NCI-H187 treated with DMSO at 0.1 percent for 48 hours (cell line): ENCODE measurements at regions not wholly inside any gene's neighbourhood (a gene's known extent, or its start where the extent isn't known, plus 50 kb on each side); places are given as distances from the start of the nearest gene placed in this dataset.

ENCODE experiments used
- DNase-seq: peaks from one replicate; lab custom pipeline; 2025; lab: John Stamatoyannopoulos, UW

DNA sequence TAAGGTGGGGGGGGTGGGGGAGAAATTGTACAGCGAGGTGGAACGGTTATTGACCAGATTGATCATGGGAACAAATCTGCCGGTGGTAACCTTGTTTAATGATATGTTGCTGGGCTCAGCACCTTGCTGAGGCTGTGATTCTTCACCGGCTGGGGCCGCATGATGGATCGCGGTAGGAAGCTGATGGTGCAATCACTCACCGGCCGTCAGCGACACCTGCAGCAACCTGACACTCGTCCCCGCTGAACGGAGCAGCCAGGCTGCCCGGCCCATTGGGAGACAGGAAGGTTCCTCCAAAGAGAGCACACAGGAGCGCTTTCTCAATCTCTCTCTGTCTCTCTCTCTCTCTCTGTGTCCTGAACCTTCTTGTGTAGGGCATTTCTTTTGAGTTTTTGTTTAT is 128.5 kb upstream of the RRP15 start:
- DNase-seq, result no peak

DNA sequence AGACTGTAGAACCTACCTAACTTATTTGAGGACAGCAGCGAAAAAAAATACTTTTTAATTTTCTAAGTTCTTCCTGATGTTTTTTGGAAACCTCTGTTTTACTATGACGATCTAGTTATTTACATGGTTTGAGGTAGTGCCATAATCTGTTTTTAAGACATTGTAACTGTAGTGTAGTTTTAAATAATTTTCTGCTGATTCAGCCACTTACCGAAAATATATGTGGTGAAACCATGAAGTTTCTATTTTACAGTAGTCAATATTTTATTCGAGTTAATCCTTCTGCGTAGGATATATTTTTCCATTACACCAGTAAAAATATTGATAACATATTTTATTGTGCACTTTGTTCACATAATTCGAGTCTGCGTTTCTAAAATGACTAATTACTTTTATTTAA is 121.7 kb upstream of the RRP15 start:
- no peak for DNase-seq

DNA sequence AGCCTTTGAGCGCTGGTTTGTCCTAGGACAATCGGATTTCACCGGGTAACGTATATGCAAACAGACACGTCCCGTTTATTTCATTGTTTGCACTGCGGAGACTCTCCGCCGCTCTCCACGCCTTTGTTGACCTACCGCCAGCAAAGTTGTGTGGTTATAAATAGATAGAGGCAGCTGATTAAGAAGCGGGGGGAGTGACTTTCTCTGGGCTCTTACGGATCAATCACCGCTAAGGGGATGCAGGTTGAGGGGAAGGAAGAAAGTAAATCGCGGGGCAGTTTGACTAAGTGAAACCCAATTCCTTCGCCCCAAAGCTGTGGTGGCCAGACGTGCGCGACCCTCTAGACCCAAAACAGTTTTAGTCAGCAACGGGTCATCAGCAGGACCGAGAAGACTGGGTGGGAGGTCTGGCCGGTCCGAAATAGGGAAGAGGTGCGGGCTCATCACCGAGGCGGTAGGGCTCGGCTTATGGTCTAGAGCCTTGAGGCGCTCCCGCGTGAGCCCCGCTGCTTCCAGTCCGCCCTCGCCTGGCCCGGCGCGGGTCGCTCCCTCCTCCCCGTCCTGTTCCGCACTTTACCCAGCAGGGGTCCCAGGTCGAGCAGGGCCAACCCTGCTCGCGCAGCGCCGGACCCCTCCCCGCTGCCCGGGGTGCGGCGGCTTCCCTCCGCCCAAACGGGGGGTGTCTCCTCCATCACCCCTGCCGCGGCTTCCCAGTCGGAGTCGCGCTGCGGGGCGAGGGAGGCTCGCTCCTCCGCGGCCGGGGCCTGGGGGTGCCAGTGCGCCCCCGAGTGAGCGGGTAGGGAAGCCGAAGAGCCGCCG is 120.8 kb upstream of the RRP15 start:
- DNase-seq, result no peak

DNA sequence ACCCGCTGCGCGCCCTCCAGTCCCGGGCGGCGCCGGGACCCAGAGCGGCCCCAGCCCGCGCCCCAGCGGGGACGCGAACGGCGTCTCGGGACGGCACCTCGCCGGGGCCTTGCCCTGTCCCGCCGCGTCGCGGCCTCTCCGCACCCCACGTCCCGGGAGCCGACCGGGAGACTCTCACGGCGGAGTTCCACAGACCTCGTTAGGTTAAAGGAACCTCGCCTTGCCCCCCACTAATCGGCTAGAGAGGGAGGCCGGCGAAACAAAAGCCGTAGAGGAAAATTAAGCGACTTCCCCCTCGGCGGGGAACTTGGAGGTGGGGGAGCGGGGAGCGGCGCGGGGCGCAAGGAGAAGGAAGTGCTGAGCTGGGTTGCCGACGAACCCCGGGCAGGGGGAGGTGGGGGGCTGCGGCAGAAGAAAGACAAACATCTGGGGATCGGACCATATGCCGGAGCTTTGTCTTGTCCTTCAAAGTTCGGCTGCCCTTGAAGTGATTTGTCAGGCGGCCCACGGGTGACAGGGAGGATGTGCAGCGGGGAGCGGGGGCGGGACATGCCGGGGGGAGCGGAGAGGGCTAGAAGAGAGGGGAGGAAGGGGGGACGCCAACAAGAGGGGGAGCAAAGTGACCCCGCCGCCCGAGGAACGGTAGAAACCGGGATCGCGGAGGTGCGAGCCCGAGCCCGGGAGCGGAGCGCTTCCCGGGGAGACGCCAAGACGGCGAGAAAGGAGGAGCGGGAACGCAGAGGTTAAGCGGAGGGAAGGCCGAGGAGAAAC is 120.0 kb upstream of the RRP15 start:
- no peak for DNase-seq

DNA sequence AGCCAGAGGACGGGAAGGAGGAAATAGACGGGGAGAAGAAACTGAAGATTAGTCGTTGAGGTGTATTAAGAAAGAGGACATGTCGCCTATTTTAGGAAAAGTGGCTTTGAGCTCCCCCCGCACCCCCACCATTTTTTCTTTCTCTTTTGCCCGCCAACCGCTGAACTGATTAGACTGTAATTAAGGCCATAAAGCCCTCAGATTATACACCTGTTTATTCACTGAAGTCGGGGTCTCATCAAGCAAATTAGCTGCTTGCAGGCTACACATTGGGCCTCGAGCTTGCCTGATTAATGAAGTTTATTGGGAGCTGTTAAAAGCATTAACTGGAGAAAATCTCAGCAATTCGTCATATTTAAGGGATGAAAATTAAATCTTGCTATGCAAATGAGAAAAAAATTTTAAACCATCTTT is 119.4 kb upstream of the RRP15 start:
- DNase-seq, result no peak

DNA sequence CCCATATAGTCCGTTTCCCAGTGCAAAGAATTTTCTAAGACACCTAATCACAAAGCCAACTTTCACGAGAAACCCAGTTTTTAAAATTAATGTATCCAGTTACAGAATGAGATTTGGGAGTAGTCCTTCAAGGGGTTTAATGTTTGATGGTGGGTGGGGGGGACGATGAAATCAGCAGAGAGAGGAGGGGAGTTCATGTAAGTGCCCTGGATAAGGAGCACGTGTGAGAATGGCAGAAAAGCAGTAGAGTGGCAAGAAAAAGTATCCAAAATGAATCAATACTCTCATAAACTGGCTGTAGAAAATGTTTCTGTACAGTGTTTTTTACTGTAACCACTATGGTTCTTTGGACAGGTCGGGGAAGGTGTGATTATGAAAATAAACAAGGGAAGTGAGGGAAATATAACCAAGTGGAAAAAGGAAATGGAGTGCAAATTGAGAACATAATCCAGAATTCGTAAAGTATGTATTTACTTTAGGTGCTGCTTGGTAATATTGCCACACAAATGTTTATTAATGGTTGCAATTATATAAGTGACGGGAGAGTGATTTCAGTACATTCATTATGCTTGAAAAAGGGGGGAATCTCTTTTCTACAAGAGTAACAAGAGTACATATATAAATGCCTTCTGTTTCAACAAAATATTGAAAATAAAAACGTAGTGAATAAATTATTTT is 118.7 kb upstream of the RRP15 start:
- no peak for DNase-seq

DNA sequence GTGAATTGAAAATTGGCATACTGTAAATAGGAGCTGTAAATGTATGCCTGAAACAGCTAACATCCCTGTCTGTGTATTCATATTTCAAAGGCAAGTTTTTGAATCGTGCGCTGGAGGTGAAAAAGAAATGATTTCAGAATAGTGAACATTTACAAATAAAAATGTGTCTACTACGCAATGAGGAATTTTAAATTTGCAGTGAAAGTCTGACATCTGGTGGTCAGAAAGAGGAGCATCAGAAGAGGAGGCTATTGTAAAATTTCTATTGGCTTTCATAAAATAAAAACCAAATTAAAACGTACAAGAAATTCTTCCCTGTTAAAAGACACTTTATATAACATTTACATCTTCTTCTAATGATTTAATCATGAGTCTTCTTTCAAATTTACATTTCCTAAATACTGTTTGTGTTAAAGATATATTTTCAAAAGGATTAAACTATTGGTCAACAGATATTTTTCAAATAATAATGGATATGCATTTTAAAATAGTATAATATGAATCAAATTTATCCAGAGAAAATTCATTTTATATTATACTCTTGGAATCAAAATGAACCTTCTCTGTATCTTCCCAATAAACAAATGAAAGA is 113.7 kb upstream of the RRP15 start:
- no peak for DNase-seq

DNA sequence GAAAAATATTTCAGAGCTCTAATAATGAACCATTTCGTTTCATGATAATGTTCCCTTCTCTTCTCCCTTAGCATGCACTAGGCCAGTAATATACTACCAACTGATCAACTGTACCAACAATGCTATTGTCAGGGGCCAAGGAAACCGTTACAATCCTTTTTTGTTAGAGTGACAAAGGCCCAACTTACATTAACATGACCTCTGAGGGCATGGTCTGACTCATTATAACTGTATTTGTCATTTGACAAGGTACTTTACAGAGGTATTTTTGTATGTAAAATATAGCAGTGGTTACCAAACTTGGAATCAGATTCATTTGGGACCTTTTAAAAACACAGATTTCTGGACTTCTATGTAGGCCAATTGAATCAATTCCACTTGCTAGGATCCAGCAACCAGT is 102.6 kb upstream of the RRP15 start:
- no peak for DNase-seq

DNA sequence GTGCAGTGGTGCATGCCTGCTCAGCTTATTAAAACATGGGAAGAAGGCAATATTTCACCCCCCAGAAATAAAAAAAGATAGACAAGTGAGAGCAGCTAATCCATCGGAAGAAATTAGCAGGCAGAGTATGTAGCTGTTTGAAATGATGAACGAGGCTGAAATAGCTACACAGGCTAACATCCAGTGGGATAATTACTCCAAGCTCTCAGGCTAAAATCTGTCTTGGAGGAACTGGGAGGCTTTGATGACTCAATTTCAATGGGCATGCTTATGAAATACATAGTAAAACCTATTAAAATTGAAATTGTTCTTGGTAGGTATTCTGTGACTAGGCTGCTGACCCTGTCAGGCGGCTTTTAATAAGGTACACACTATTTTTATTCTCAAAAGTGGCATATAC is 84.1 kb upstream of the RRP15 start:
- DNase-seq, result no peak

DNA sequence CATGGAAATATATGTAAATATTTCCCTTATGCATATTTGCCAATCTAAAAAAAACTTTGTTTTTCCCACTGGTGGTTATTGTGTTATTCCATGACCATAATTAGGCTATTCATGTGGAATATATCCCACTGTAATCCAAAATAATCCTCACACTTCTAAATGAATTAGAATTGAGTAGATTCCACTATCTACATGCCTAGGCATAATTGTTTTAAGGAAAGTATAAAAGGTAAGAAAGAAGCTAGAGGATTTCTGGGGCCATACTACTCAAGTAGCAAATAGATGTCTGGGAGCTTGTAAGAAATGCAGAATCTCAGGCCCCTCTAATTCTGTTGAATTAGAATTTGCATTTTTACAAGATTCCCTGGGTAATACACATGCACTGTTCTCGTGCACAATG is 83.5 kb upstream of the RRP15 start:
- no peak for DNase-seq

DNA sequence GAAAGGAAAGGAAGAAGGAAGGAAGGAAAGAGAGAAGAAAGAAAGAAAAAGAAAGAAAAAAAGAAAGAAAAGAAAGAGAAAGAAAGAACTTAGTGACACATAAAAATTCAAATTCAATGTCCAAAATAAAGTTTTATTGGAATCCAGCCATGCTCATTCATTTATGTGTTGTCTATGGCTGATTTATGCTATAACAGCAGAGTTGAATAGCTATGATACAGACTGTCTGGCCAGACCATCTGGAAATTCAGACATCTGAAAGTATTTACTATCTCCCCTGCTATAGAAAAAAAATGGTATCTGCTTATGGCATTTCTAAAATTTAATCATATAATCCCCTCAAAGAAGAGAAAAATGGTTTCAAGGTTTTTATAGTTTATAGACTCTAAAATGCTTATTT is 79.4 kb upstream of the RRP15 start:
- no peak for DNase-seq

DNA sequence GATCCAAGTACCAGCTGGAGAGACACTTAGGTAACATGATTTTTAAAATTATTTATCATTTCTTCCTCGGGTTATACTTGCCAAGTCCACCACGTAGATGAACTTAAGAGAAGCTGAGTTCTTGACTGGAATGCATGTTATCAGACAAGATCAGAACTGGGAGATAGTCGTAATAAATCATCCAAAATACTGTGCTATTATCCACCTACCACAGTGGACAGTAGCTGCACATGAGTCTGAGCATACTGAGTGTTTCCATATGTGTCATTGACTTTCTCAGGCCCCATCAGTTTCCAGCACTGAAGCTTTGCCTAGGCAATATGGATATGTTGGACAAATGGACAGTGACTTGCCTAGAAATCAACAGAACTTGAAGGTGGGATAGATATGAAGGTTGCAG is 77.9 kb upstream of the RRP15 start:
- DNase-seq, result no peak

DNA sequence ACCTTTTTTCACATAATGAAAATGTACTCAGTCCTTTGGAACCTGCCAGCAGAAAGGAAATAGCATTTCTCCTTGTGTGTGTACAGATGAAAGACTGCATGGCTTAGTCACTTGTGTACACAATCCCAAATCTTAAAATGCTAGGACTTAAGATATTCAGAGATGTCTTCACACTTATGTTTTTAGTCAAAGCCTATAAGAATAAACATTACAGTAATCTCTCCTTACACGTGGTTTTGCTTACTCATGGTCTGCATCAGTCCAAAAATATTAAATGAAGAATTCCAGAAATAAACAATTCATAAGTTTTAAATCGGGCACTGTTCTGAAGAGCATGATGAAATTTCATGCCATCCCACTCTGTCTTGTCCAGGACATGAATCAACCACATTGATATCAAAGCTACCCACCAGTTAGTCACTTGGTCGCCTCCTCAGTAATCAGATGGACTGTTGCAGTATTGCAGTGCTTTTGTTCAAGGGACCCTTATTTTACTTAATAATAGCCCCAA is 75.7 kb upstream of the RRP15 start:
- no peak for DNase-seq

DNA sequence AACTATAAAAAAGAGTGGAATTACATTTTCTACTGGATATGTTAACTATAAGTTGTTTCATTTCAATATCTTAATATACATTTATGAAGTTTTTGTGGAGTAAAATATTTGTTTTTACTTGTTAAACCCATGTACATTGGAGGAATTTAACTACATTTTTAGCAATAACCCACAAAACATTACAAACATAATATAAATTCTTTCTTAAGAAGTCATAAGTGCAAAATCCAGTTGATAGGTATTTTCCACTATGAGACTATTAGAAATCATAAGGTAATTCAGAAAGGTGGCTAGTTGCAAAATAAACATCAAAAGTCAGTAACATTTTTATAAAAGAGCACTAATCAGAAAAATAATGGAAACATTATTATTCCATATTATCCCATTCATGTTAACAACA is 73.9 kb upstream of the RRP15 start:
- DNase-seq, result no peak

DNA sequence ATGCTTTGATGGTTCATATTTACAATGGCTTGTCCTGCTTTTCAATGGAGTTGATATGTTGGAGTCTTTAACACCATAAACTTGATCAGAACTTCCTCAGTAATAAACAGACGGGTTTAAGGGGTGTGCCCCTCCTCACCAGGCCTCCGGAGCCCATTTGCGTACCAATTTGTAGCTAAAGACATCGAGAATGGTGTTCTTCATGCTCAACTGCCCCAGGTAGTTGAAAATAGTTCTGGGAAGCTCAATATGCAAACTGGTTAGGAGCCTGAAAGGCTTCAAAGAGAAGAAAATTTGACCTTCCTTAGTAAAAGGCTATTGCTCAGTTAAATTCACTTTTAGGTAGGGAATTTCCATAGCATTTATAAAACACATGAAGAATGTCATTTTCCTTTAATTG is 68.1 kb upstream of the RRP15 start:
- DNase-seq, result no peak

DNA sequence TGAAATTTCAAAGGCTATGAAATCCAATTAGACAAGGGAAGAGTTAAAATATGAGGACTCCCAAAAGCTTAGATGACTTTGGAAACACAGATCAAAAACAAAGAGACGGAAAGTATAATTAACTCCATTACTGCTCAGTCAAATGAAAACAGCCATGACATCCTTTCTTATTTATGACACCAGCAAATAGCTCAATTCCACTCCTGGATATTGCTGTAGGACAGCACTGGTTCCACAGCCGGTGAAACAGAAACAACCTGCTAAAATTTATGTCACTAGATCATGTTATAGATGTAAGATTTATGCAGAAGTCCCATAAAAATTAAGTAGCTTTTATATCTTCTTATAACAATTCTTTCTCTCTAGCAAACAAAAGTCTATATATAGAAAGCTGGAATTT is 65.6 kb upstream of the RRP15 start:
- DNase-seq, result no peak

DNA sequence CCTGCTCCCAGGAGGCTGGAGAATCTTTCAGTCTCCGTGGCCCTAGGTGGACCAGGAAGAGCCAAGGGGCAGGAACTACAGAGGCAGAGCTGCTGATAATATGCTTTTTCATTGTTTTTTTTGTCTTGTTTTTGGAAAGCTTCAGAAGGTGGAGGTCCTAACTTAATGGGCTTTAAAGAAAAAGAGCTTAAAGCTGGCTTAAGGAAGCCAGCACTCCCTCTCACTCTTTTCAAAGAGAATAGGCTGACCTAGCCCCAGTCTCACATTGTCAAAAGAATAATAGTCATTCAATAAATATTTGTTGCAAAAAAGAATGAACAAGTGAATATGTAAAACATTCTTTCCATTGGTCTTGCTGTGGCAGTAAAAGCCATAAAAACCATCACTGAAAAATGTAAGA is 61.0 kb upstream of the RRP15 start:
- no peak for DNase-seq

DNA sequence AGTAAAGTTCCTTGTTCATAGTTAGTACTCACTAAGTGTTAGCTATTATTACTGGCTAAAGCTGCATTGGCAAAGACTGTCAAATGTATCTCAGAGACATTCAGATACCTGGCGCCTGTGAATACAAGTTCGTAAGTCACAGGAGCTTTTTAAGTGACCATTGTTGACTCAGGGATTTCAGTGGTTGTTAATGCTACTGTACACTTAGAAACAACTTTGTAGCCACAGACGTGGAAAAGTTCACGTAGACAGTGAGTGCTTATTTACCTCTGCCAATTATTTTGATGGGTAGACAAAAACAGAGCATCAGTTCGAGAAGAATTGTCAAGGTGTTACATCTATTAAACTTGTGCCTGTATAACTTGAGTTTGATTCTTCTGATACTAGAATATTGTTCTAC is 59.1 kb upstream of the RRP15 start:
- DNase-seq, result no peak
